H9 (cell line): ENCODE measurements at regions not wholly inside any gene's neighbourhood (a gene's known extent, or its start where the extent isn't known, plus 50 kb on each side); places are given as distances from the start of the nearest gene placed in this dataset.

ENCODE experiments used
- DNase-seq: peaks from one replicate; pipeline ENCODE4 v3.0.0-alpha.2; 2017
- H2AFZ ChIP-seq: one replicate; pipeline ENCODE4 v1.6.1; 2013; ENCODE audit warnings: mild to moderate bottlenecking, low read length, control low read depth, moderate library complexity
- H2AK5ac ChIP-seq: 2 replicates; pipeline ENCODE4 v1.6.1; 2013; ENCODE audit warnings: low read length, control low read depth, mixed read lengths; ENCODE audit not compliant: insufficient read length
- H2BK120ac ChIP-seq: one replicate; pipeline ENCODE4 v1.6.1; 2013; ENCODE audit warnings: low read depth, mild to moderate bottlenecking, low read length, control low read depth, inconsistent platforms; ENCODE audit not compliant: poor library complexity, severe bottlenecking
- H2BK12ac ChIP-seq: 2 replicates; pipeline ENCODE4 v1.6.1; 2013; ENCODE audit warnings: low read length, control low read depth, mixed read lengths, low read depth; ENCODE audit not compliant: insufficient read length
- H2BK15ac ChIP-seq: 2 replicates; pipeline ENCODE4 v1.6.1; 2013; ENCODE audit warnings: low read depth, low read length, control low read depth
- H2BK20ac ChIP-seq: one replicate; pipeline ENCODE4 v1.6.1; 2013; ENCODE audit warnings: low read depth, mild to moderate bottlenecking, low read length, control low read depth, inconsistent platforms; ENCODE audit not compliant: poor library complexity, severe bottlenecking
- H2BK5ac ChIP-seq: 2 replicates; pipeline ENCODE4 v1.6.1; 2013; ENCODE audit warnings: low read length, control low read depth, mixed read lengths; ENCODE audit not compliant: insufficient read length
- H3K14ac ChIP-seq: 2 replicates; pipeline ENCODE4 v1.6.1; 2013; ENCODE audit warnings: low read length, control low read depth; ENCODE audit not compliant: insufficient read depth
- H3K18ac ChIP-seq: 2 replicates; pipeline ENCODE4 v1.6.1; 2013; ENCODE audit warnings: low read depth, mild to moderate bottlenecking, mixed read lengths, low read length, control low read depth; ENCODE audit not compliant: insufficient read length
- H3K23ac ChIP-seq: 2 replicates; pipeline ENCODE4 v1.6.1; 2013; ENCODE audit warnings: low read length, control low read depth, mixed read lengths, low read depth; ENCODE audit not compliant: insufficient read length
- H3K23me2 ChIP-seq: 2 replicates; pipeline ENCODE4 v1.6.1; 2013; ENCODE audit warnings: low read depth, mild to moderate bottlenecking, mixed read lengths, low read length, control low read depth; ENCODE audit not compliant: insufficient read length, poor library complexity, severe bottlenecking
- H3K27ac ChIP-seq: 2 replicates; pipeline ENCODE4 v1.5.1; 2013; ENCODE audit warnings: low read length, control low read depth, mixed read lengths, low read depth; ENCODE audit not compliant: insufficient read length
- H3K27me3 ChIP-seq: 2 replicates; pipeline ENCODE4 v1.6.1; 2013; ENCODE audit warnings: low read length, control low read depth, inconsistent platforms; ENCODE audit not compliant: insufficient read depth
- H3K4ac ChIP-seq: 2 replicates; pipeline ENCODE4 v1.6.1; 2013; ENCODE audit warnings: low read depth, mild to moderate bottlenecking, control low read depth, inconsistent platforms, low read length, moderate library complexity
- H3K4me1 ChIP-seq: 2 replicates; pipeline ENCODE4 v1.6.1; 2013; ENCODE audit warnings: low read length, control low read depth, inconsistent platforms; ENCODE audit not compliant: insufficient read depth
- H3K4me2 ChIP-seq: 2 replicates; pipeline ENCODE4 v1.6.1; 2013; ENCODE audit warnings: low read length, control low read depth, mixed read lengths; ENCODE audit not compliant: insufficient read length, insufficient read depth
- H3K56ac ChIP-seq: 2 replicates; pipeline ENCODE4 v1.6.1; 2013; ENCODE audit warnings: low read depth, mild to moderate bottlenecking, mixed read lengths, low read length, control low read depth; ENCODE audit not compliant: insufficient read length
- H3K79me1 ChIP-seq: 2 replicates; pipeline ENCODE4 v1.6.1; 2013; ENCODE audit warnings: low read depth, mild to moderate bottlenecking, moderate library complexity, low read length, control low read depth, inconsistent platforms; ENCODE audit not compliant: insufficient read depth, poor library complexity, severe bottlenecking
- H3K79me2 ChIP-seq: 2 replicates; pipeline ENCODE4 v1.6.1; 2013; ENCODE audit warnings: low read length, control low read depth, inconsistent platforms; ENCODE audit not compliant: insufficient read depth
- H3K9ac ChIP-seq: 2 replicates; pipeline ENCODE4 v1.6.1; 2013; ENCODE audit warnings: low read length, control low read depth, mixed read lengths; ENCODE audit not compliant: insufficient read length; ENCODE audit errors: extremely low read depth
- H3K9me3 ChIP-seq: one replicate; pipeline ENCODE4 v1.6.1; 2013; ENCODE audit warnings: low read depth, low read length, inconsistent platforms; ENCODE audit not compliant: control insufficient read depth
- H3T11ph ChIP-seq: one replicate; pipeline ENCODE4 v1.6.1; 2013; ENCODE audit warnings: mild to moderate bottlenecking, low read length, control low read depth, inconsistent platforms
- H4K20me1 ChIP-seq: one replicate; pipeline ENCODE4 v1.6.1; 2013; ENCODE audit not compliant: control insufficient read depth, insufficient read length, insufficient read depth
- H4K5ac ChIP-seq: 2 replicates; pipeline ENCODE4 v1.6.1; 2013; ENCODE audit warnings: low read depth, mild to moderate bottlenecking, mixed read lengths, low read length, control low read depth; ENCODE audit not compliant: insufficient read length
- H4K8ac ChIP-seq: replicated peaks from 2 replicates; pipeline ENCODE4 v1.6.1; 2013; ENCODE audit warnings: low read length, control low read depth, mixed read lengths, low read depth; ENCODE audit not compliant: insufficient read length
- H4K91ac ChIP-seq: 2 replicates; pipeline ENCODE4 v1.6.1; 2013; ENCODE audit warnings: low read depth, mild to moderate bottlenecking, moderate library complexity, mixed read lengths, low read length, control low read depth; ENCODE audit not compliant: insufficient read length
- H3K27ac Mint-ChIP-seq, 3 experiments: 2 replicates in 2 of 3; 3 replicates in 1 of 3; pipeline ENCODE4 v1.8.0; 2020 to 2021; ENCODE audit warnings: mixed read lengths in 3 of 3, mild to moderate bottlenecking in 1 of 3, moderate library complexity in 1 of 3
- H3K27me3 Mint-ChIP-seq: 2 replicates; pipeline ENCODE4 v1.8.0; 2021; ENCODE audit warnings: low read depth, mild to moderate bottlenecking, moderate library complexity, mixed read lengths
- H3K36me3 Mint-ChIP-seq, 3 experiments: 2 replicates in 2 of 3; 3 replicates in 1 of 3; pipeline ENCODE4 v1.8.0; 2020 to 2021; ENCODE audit warnings: low read depth in 3 of 3, mixed read lengths in 3 of 3; ENCODE audit not compliant: insufficient read depth in 1 of 3
- H3K4me1 Mint-ChIP-seq, 2 experiments: 2 replicates each; pipeline ENCODE4 v1.8.0; 2020; ENCODE audit warnings: mixed read lengths in 2 of 2
- H3K4me3 Mint-ChIP-seq, 2 experiments: 2 replicates in 1 of 2; 3 replicates in 1 of 2; pipeline ENCODE4 v1.8.0; 2020 to 2021; ENCODE audit warnings: mild to moderate bottlenecking in 2 of 2, mixed read lengths in 2 of 2, moderate library complexity in 1 of 2
- H3K9me3 Mint-ChIP-seq, 2 experiments: 2 replicates in 1 of 2; 3 replicates in 1 of 2; pipeline ENCODE4 v1.8.0; 2020; ENCODE audit warnings: mild to moderate bottlenecking in 2 of 2, mixed read lengths in 2 of 2, moderate library complexity in 1 of 2
- WGBS: extraction: QIAGEN DNeasy Blood & Tissue Kit; methylation state at CpG from one replicate; pipeline ENCODE4 v1.1.7; 2013; ENCODE audit warnings: missing lambda C conversion rate, low lambda C conversion rate, mixed read lengths; ENCODE audit not compliant: insufficient read length; ENCODE audit errors: extremely low coverage; 5-methylcytosine and 5-hydroxymethylcytosine counted together
- TF ChIP-seq, protein P1 (sequence below): fragments of 200-600 bp; sonication (generic); conservative IDR thresholded peaks from 3 replicates; pipeline ENCODE4 v1.8.0; 2021; ENCODE audit warnings: antibody characterized with exemption, mild to moderate bottlenecking

DNA sequence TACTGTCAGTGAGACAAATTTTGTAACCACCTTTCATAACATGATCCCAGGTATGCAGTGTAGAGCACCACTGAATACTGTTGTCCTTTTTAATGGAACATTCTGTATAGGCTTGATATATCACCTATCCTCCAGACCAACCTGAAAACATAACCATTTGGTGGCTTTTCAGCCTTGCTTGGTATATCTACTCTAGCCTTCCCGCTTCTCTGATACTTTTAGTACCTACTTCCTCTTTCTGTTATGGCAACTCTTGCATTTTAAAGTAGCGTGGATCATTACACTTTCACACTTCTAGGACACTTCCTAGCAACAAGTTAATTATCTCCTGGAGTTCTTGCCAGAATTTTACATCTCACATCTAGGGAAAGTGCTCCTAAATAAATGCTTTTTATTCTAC is 226.6 kb upstream of the ROBO1 start:
- no peak overlapping the region for H4K8ac ChIP-seq
- no peak overlapping the region for H2BK12ac ChIP-seq
- H3K4me1 ChIP-seq = no peaks in the 10 kb centered on the region
- no peaks in the 10 kb centered on the region for H3K9me3 Mint-ChIP-seq
- no peak overlapping the region for H2BK5ac ChIP-seq
- no peak overlapping the region for H3K18ac ChIP-seq
- no peak overlapping the region for H3K14ac ChIP-seq
- H3K79me1 ChIP-seq = no peaks in the 10 kb centered on the region
- no peak overlapping the region for H2AK5ac ChIP-seq
- H3K4me2 ChIP-seq = no peak overlapping the region
- H2BK15ac ChIP-seq = no peak overlapping the region
- H3K23me2 ChIP-seq = no peaks in the 10 kb centered on the region
- no peak overlapping the region for H4K91ac ChIP-seq
- H2BK120ac ChIP-seq = no peak overlapping the region
- H3K9ac ChIP-seq = no peak overlapping the region
- H3K27ac Mint-ChIP-seq = no peak overlapping the region
- H4K5ac ChIP-seq = no peak overlapping the region
- H3K9me3 ChIP-seq = no peaks in the 10 kb centered on the region
- H2BK20ac ChIP-seq = no peak overlapping the region
- H3K36me3 Mint-ChIP-seq = no peaks in the 10 kb centered on the region
- H3K4me1 Mint-ChIP-seq = no peaks in the 10 kb centered on the region
- H3K79me2 ChIP-seq = no peaks in the 10 kb centered on the region
- H3K27me3 ChIP-seq = no peaks in the 10 kb centered on the region
- no peak overlapping the region for H2AFZ ChIP-seq
- no peak overlapping the region for H3T11ph ChIP-seq
- no peak overlapping the region for H3K4ac ChIP-seq
- no peak overlapping the region for H3K23ac ChIP-seq
- no peak overlapping the region for H3K56ac ChIP-seq
- no peak overlapping the region for H3K4me3 Mint-ChIP-seq
- H3K27ac ChIP-seq = no peak overlapping the region
- no peak for DNase-seq
- no CpG with 5 or more reads among the region's 2 CpGs for WGBS
- TF ChIP-seq, protein P1, sequence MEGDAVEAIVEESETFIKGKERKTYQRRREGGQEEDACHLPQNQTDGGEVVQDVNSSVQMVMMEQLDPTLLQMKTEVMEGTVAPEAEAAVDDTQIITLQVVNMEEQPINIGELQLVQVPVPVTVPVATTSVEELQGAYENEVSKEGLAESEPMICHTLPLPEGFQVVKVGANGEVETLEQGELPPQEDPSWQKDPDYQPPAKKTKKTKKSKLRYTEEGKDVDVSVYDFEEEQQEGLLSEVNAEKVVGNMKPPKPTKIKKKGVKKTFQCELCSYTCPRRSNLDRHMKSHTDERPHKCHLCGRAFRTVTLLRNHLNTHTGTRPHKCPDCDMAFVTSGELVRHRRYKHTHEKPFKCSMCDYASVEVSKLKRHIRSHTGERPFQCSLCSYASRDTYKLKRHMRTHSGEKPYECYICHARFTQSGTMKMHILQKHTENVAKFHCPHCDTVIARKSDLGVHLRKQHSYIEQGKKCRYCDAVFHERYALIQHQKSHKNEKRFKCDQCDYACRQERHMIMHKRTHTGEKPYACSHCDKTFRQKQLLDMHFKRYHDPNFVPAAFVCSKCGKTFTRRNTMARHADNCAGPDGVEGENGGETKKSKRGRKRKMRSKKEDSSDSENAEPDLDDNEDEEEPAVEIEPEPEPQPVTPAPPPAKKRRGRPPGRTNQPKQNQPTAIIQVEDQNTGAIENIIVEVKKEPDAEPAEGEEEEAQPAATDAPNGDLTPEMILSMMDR = no peak
- no peaks in the 10 kb centered on the region for H3K27me3 Mint-ChIP-seq
- H4K20me1 ChIP-seq = no peaks in the 10 kb centered on the region
